ENCODE measurements at regions not wholly inside any gene's neighbourhood (a gene's known extent, or its start where the extent isn't known, plus 50 kb on each side); places are given as distances from the start of the nearest gene placed in this dataset.

- Histone ChIP-seq H3K4ac (ENCODE audit: low read depth, low read length) (no peak overlapping the region), H2BK15ac (ENCODE audit: low read depth, low read length) (no peak overlapping the region), H3K9me1 (ENCODE audit: insufficient read depth, low read length) (no peaks in the 10 kb centered on the region), H3K27me3 (ENCODE audit: control insufficient read depth, insufficient read depth, low read length) (no peaks in the 10 kb centered on the region), H2AK5ac (ENCODE audit: low read depth, low read length) (no peak overlapping the region), H3K4me1 (ENCODE audit: control insufficient read depth, insufficient read depth, low read length) (no peaks in the 10 kb centered on the region; the same call in 1 of the 2 replicates), H2AFZ (replicated peaks; ENCODE audit: low read length, poor library complexity) (no peak overlapping the region), H4K5ac (ENCODE audit: low read depth, low read length) (no peak overlapping the region), H3K9me3 (ENCODE audit: control insufficient read depth, insufficient read depth, low read length) (peaks cover 3% of the 10 kb centered on the region; the same call in 1 of the 2 replicates), H4K91ac (ENCODE audit: insufficient read depth, low read depth, low read length) (no peak overlapping the region), H4K20me1 (ENCODE audit: insufficient read depth, low read length) (no peaks in the 10 kb centered on the region), H4K8ac (ENCODE audit: low read depth in 2 of 2, low read length in 2 of 2) (no peak overlapping the region), H3K14ac (replicated peaks; ENCODE audit: low read depth, low read length) (no peak overlapping the region), H3K4me3 (ENCODE audit: insufficient read depth, low read depth, low read length) (no peak overlapping the region), H3K18ac (ENCODE audit: low read depth, low read length) (no peak overlapping the region), H3K9ac (ENCODE audit: low read depth, low read length) (no peak overlapping the region), H3K36me3 (ENCODE audit: control insufficient read depth, insufficient read depth, low read length) (no peaks in the 10 kb centered on the region), H3K79me1 (ENCODE audit: low read depth in 1 of 2, low read length in 2 of 2) (no peaks in the 10 kb centered on the region), H3K23ac (ENCODE audit: low read depth, low read length) (no peak overlapping the region), H2BK5ac (ENCODE audit: low read depth, low read length, poor library complexity, severe bottlenecking) (no peak overlapping the region), H2BK120ac (ENCODE audit: low read depth, low read length) (no peak overlapping the region), H2AK9ac (replicated peaks; ENCODE audit: low read depth, low read length, poor library complexity) (no peak overlapping the region), H3K56ac (ENCODE audit: extremely low read depth, insufficient read depth, low read length) (no peak overlapping the region), H2BK20ac (ENCODE audit: low read depth, low read length) (no peak overlapping the region), H3K4me2 (ENCODE audit: low read depth, low read length) (no peak overlapping the region), H3K27ac (ENCODE audit: insufficient read depth, low read length) (no peak overlapping the region)
- in situ Hi-C loops (cut with MboI; ENCODE audit: low sequenced_read_pairs) (no loop called here), dilution Hi-C loops (cut with HindIII; ENCODE audit: low sequenced_read_pairs, unreplicated experiment) (no loop called here), intact Hi-C loops (cut with micrococcal nuclease) (no loop called here)
- POLR2A ChIA-PET (ENCODE audit: unreplicated experiment), result no interaction called here
- DNase-seq (no peak), ATAC-seq (ENCODE audit: low read depth) (no peak)
- CTCF ChIA-PET, result no interaction called here
- TF ChIP-seq MAFK (IDR thresholded peaks at IDR 0.05; ENCODE audit: low read depth, low read length), result no peak
- no CpG with 5 or more reads among the region's 3 CpGs for WGBS, 2 experiments (ENCODE audit: extremely low coverage in 2 of 2, insufficient read length in 1 of 2)
- no TSS peak for BruUV-seq (replicated peaks)
These were observed 66.1 kb downstream of the KIF4B start for GRCh38 chr5:155079698-155080097.
